ENCODE measurements at regions not wholly inside any gene's neighbourhood (a gene's known extent, or its start where the extent isn't known, plus 50 kb on each side); places are given as distances from the start of the nearest gene placed in this dataset.

GRCh38 chr12:4152145-4152795 lies 121.3 kb upstream of the CCND2 start (continued):
- TF ChIP-seq FOS (IDR thresholded peaks at IDR 0.05; ENCODE audit: borderline replicate concordance, extremely low read depth, insufficient read length) = no peak
- peak; percentile 27; the same call in 1 of the 2 replicates for TF ChIP-seq ATF7 (IDR thresholded peaks at IDR 0.05; ENCODE audit: low read depth)
- TF ChIP-seq MEF2A (IDR thresholded peaks at IDR 0.05; ENCODE audit: insufficient read depth, low read depth, low read length) = no peak
- TF ChIP-seq NR2C1 (IDR thresholded peaks at IDR 0.05) = no peak
- TF ChIP-seq NFYA (IDR thresholded peaks at IDR 0.05; ENCODE audit: borderline replicate concordance, low read depth, low read length) = no peak
- TF ChIP-seq FOXK2 (IDR thresholded peaks at IDR 0.05) = no peak
- TF ChIP-seq MTA3 (IDR thresholded peaks at IDR 0.05; ENCODE audit: borderline replicate concordance, low read length) = no peak
- TF ChIP-seq STAT3 (IDR thresholded peaks at IDR 0.05; ENCODE audit: low read depth, low read length) = no peak
- no peak for TF ChIP-seq POU2F2 (IDR thresholded peaks at IDR 0.05; ENCODE audit: borderline replicate concordance, low read depth, low read length)
- no peak for TF ChIP-seq SMAD5 (IDR thresholded peaks at IDR 0.05; ENCODE audit: low read depth)
- TF ChIP-seq NFYB (IDR thresholded peaks at IDR 0.05; ENCODE audit: insufficient read depth, low read depth, low read length) = no peak
- no peak for TF ChIP-seq KAT2A (conservative IDR thresholded peaks at IDR 0.05; ENCODE audit: control insufficient read depth, low read depth, low read length)
- TF ChIP-seq ASH2L (IDR thresholded peaks at IDR 0.05; ENCODE audit: borderline replicate concordance, low read depth) = no peak
- TF ChIP-seq IRF5 (IDR thresholded peaks at IDR 0.05; ENCODE audit: borderline replicate concordance) = no peak
- no peak for TF ChIP-seq ZZZ3 (IDR thresholded peaks at IDR 0.05; ENCODE audit: control insufficient read depth, insufficient read length, low read depth)
- no peak for TF ChIP-seq NRF1 (conservative IDR thresholded peaks at IDR 0.05; ENCODE audit: low read depth, low read length)
- peak; percentile 29; the same call in 1 of the 2 replicates for TF ChIP-seq EED (IDR thresholded peaks at IDR 0.05; ENCODE audit: low read depth)
- no peak for TF ChIP-seq POLR2AphosphoS2 (IDR thresholded peaks at IDR 0.05; ENCODE audit: low read depth, low read length)
- TF ChIP-seq IKZF1 (conservative IDR thresholded peaks at IDR 0.05) = 0 out of 2 replicates have a peak, but pooled peaks have one; percentile 30
- TF ChIP-seq RCOR1 (conservative IDR thresholded peaks at IDR 0.05; ENCODE audit: low read depth, low read length) = no peak
- TF ChIP-seq RELB (IDR thresholded peaks at IDR 0.05; ENCODE audit: low read depth) = peak; percentile 29; the same call in 1 of the 2 replicates
- 0 out of 4 replicates have a peak, but pooled peaks of 1 of the 2 experiments have one; percentile 0 for TF ChIP-seq BHLHE40 (IDR thresholded peaks at IDR 0.05; ENCODE audit: borderline replicate concordance in 1 of 2, low read depth in 2 of 2, low read length in 1 of 2)
- no peak for TF ChIP-seq ZBTB4 (CRISPR knock-in tag; IDR thresholded peaks at IDR 0.05)
- TF ChIP-seq SIN3A (IDR thresholded peaks at IDR 0.05; ENCODE audit: low read depth, low read length) = no peak
- peak; percentile 52 for TF ChIP-seq MEF2B (IDR thresholded peaks at IDR 0.05; ENCODE audit: partially characterized antibody, poor library complexity, severe bottlenecking)
